Spleen (tissue), 11 donors: ENCODE measurements at regions not wholly inside any gene's neighbourhood (a gene's known extent, or its start where the extent isn't known, plus 50 kb on each side); places are given as distances from the start of the nearest gene placed in this dataset.

Experiments
- DNase-seq: peaks from one replicate; pipeline ENCODE4 v3.0.0-alpha.2; 2020
- H3K27ac ChIP-seq, 8 donors: fragments of 200-600 bp; sonication (generic) in 7 of 8; 1 replicate in 4 of 8; 2 replicates in 4 of 8; pipeline versions ENCODE4 v1.5.0 to v1.8.0; 2016 to 2021; ENCODE audit warnings: inconsistent platforms in 4 of 8, mild to moderate bottlenecking in 4 of 8, moderate library complexity in 1 of 8
- H3K27me3 ChIP-seq, 7 donors: fragments of 200-600 bp; sonication (generic) in 6 of 7; replicated peaks in 1 of 7; 1 replicate in 4 of 7; 2 replicates in 3 of 7; pipeline versions ENCODE4 v1.5.0 to v1.8.0; 2016 to 2021; ENCODE audit warnings: inconsistent platforms in 3 of 7, mild to moderate bottlenecking in 1 of 7
- H3K36me3 ChIP-seq, 6 donors: fragments of 200-600 bp; sonication (generic) in 5 of 6; 1 replicate in 4 of 6; 2 replicates in 2 of 6; pipeline versions ENCODE4 v1.5.0 to v1.8.0; 2016 to 2021; ENCODE audit warnings: inconsistent platforms in 2 of 6
- H3K4me1 ChIP-seq, 6 donors: fragments of 200-600 bp; sonication (generic) in 5 of 6; 1 replicate in 3 of 6; 2 replicates in 3 of 6; pipeline versions ENCODE4 v1.5.0 to v1.8.0; 2016 to 2021; ENCODE audit warnings: inconsistent platforms in 3 of 6
- H3K4me3 ChIP-seq, 8 donors: fragments of 200-600 bp; sonication (generic) in 7 of 8; 1 replicate in 4 of 8; 2 replicates in 4 of 8; pipeline versions ENCODE4 v1.5.0 to v1.8.0; 2016 to 2021; ENCODE audit warnings: inconsistent platforms in 4 of 8, mild to moderate bottlenecking in 4 of 8, moderate library complexity in 2 of 8
- H3K9me3 ChIP-seq, 8 donors: fragments of 200-600 bp; sonication (generic) in 7 of 8; 1 replicate in 4 of 8; 2 replicates in 4 of 8; pipeline versions ENCODE4 v1.5.0 to v1.8.0; 2016 to 2021; ENCODE audit warnings: inconsistent platforms in 4 of 8
- CTCF ChIP-seq, 11 experiments: fragments of 200-600 bp in 7 of 11; fragments of 450-650 bp in 4 of 11; sonication (generic) in 4 of 11; IDR thresholded peaks in 8 of 11; conservative IDR thresholded peaks in 3 of 11; 1 replicate in 7 of 11; 2 replicates in 4 of 11; pipeline versions ENCODE4 v1.4.0 to v1.8.0; 2016 to 2021; ENCODE audit warnings: antibody characterized with exemption in 11 of 11, inconsistent platforms in 4 of 11, mild to moderate bottlenecking in 1 of 11
- POLR2A ChIP-seq, 3 donors: fragments of 450-650 bp; IDR thresholded peaks; one replicate each; pipeline ENCODE4 v1.5.1; 2017; ENCODE audit warnings: antibody characterized with exemption in 3 of 3, mild to moderate bottlenecking in 1 of 3
- POLR2AphosphoS5 ChIP-seq, 3 donors: sonication (generic); formaldehyde crosslinking; IDR thresholded peaks; one replicate each; pipeline ENCODE4 v1.5.1; 2017; ENCODE audit warnings: antibody characterized with exemption in 3 of 3
- WGBS, 5 donors: extraction: QIAGEN DNeasy Blood & Tissue Kit in 3 of 5; methylation state at CpG; one replicate each; pipeline versions ENCODE4 v1.1.5 to v1.1.7; 2013 to 2018; 5-methylcytosine and 5-hydroxymethylcytosine counted together
- intact Hi-C: fragments of 100-400 bp; cut with DNase I; formaldehyde crosslinking; loops from one replicate; pipeline ENCODE4 v1.15.0; 2023; ENCODE audit warnings: low total_unique reads
- donor health status: healthy with polysubstance abuse.
- donor health status: DM: no; HTN: no; CAD: no; lungs with moderate emphysema.
- donor health status: DM: no; HTN: no; CAD: no.
- donor health status: Bipolar disorder and iron deficiency.
- donor health status: healthy.
- donor health status: DM: no; HTN: no; CAD: no.
- donor health status: DM: yes; HTN: yes; CAD: no.

DNA sequence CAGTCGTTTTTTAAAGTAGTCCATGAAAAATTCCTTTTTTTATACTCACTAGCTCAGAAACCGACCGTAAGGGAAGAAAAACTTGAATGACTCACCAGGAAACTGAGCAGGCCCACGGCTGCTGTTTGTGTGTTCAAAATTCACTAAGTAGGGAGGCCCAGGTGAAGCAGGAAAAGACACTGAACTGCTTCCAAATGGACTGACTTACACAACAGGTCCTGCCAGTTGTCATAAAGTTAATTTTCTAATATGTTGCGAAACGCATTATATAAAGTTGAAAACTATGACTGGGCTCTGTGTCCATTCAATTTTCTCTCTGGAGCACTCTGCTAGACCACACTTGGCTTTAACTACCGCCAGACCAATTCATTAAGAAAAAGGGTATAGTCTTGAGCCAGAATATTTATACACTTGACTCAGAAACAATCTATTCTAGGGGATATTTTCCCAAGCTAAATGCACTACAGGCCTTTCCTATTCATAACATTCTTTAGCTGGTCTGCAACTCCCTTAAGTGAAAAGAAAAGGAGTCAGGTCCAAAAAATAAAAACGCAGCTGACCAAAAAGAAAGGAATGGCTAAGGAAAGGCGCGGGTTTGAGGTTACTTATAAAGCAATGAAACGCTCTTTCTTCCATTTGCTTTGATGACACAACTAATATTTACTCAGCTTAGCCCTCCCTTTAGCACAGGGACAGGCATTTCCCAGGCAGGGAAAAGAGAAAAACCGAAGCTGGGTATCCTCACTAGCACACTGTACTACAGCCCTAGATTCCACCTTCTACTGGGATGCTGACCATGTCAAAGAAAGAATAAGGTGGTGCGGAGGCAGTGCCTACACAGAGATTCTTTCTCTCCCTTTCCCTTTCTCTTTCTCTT is 306.3 kb upstream of the ESRRG start:
- Histone ChIP-seq H3K27ac (no peak overlapping the region), H3K4me3 (no peak overlapping the region), H3K27me3 (no peaks in the 10 kb centered on the region), H3K4me1 (peaks cover 0 to 4% (median 0%) of the 10 kb centered on the region in 6 donors), H3K36me3 (no peaks in the 10 kb centered on the region), H3K9me3 (peaks cover 0 to 10% (median 0%) of the 10 kb centered on the region in 8 donors)
- intact Hi-C loops, result no loop called here
- no peak for DNase-seq
- 61 to 70% (median 64%) methylated on average over 13 of the region's 13 CpGs for WGBS, 5 donors
- TF ChIP-seq POLR2AphosphoS5 (IDR thresholded peaks at IDR 0.05) (no peak), CTCF (IDR thresholded peaks at IDR 0.05 in 8 of 11, conservative IDR thresholded peaks at IDR 0.05 in 3 of 11) (no peak), POLR2A (IDR thresholded peaks at IDR 0.05) (no peak)

GRCh38 chr1:217027403-217028080 is 304.3 kb upstream of the ESRRG start:
- TF ChIP-seq CTCF (IDR thresholded peaks at IDR 0.05 in 8 of 11, conservative IDR thresholded peaks at IDR 0.05 in 3 of 11), result no peak
- no peak for TF ChIP-seq POLR2AphosphoS5 (IDR thresholded peaks at IDR 0.05)
- no peak for TF ChIP-seq POLR2A (IDR thresholded peaks at IDR 0.05)
- H3K27ac ChIP-seq, result no peak overlapping the region
- H3K4me1 ChIP-seq, result peaks cover 0 to 4% (median 0%) of the 10 kb centered on the region in 6 donors
- H3K4me3 ChIP-seq, result no peak overlapping the region
- H3K27me3 ChIP-seq, result no peaks in the 10 kb centered on the region
- H3K9me3 ChIP-seq, result peaks cover 0 to 10% (median 0%) of the 10 kb centered on the region in 8 donors
- no peaks in the 10 kb centered on the region for H3K36me3 ChIP-seq
- DNase-seq, result no peak
- intact Hi-C loops, result no loop called here
- WGBS, 5 donors, result 64 to 73% (median 65%) methylated on average over 4 of the region's 4 CpGs

GRCh38 chr1:217026531-217026930 is 303.3 kb upstream of the ESRRG start:
- Histone ChIP-seq H3K4me1 (peaks cover 0 to 4% (median 0%) of the 10 kb centered on the region in 6 donors), H3K36me3 (no peaks in the 10 kb centered on the region), H3K27ac (no peak overlapping the region), H3K27me3 (no peaks in the 10 kb centered on the region), H3K9me3 (peaks cover 0 to 6% (median 0%) of the 10 kb centered on the region in 8 donors), H3K4me3 (no peak overlapping the region)
- DNase-seq, result no peak
- 64 to 93% (median 82%) methylated on average over 2 of the region's 2 CpGs for WGBS, 5 donors
- intact Hi-C loops, result no loop called here
- TF ChIP-seq CTCF (IDR thresholded peaks at IDR 0.05 in 8 of 11, conservative IDR thresholded peaks at IDR 0.05 in 3 of 11), result no peak
- TF ChIP-seq POLR2A (IDR thresholded peaks at IDR 0.05), result no peak
- TF ChIP-seq POLR2AphosphoS5 (IDR thresholded peaks at IDR 0.05), result no peak

- Histone ChIP-seq H3K4me3 (no peak overlapping the region), H3K27me3 (no peaks in the 10 kb centered on the region), H3K4me1 (peaks cover 0 to 4% (median 0%) of the 10 kb centered on the region in 6 donors), H3K9me3 (no peaks in the 10 kb centered on the region), H3K36me3 (no peaks in the 10 kb centered on the region), H3K27ac (no peak overlapping the region)
- intact Hi-C loops, result no loop called here
- DNase-seq, result no peak
- TF ChIP-seq POLR2A (IDR thresholded peaks at IDR 0.05), result no peak
- TF ChIP-seq CTCF (IDR thresholded peaks at IDR 0.05 in 8 of 11, conservative IDR thresholded peaks at IDR 0.05 in 3 of 11), result no peak
- no peak for TF ChIP-seq POLR2AphosphoS5 (IDR thresholded peaks at IDR 0.05)
These were observed 302.2 kb upstream of the ESRRG start for GRCh38 chr1:217025381-217025780.
